ENCODE measurements at regions not wholly inside any gene's neighbourhood (a gene's known extent, or its start where the extent isn't known, plus 50 kb on each side); places are given as distances from the start of the nearest gene placed in this dataset.

DNA sequence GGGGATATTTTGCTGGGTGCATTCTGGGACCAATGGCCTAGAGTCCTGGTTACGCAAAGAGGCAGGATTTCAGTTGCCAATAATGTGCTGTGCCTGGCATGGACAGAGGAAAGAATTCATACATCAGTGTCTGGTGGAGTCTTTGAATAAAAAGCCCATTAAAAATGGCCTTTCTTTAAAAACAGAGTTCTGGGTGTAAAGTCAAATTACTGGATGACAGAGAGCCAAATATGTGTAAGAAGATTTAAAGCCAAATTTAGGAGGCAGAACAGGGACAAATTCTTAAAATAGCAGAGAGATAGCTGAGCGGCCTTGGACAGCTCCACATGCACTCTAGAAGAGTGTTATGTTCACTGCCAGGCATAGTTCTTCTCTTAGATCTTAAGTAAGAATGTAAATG, 60.8 kb upstream of the MEOX2 start:
- TF ChIP-seq CTCF (IDR thresholded peaks at IDR 0.05; ENCODE audit: low read depth, low read length) (no peak), MAX (IDR thresholded peaks at IDR 0.05; ENCODE audit: low read depth, low read length) (no peak), POLR2A (IDR thresholded peaks at IDR 0.05; ENCODE audit: extremely low read depth, insufficient read length) (no peak), MYC (IDR thresholded peaks at IDR 0.05; ENCODE audit: low read depth, low read length) (no peak)

Data from NB4 (cell line).